Adrenal gland (tissue), 9 donors: ENCODE measurements at regions not wholly inside any gene's neighbourhood (a gene's known extent, or its start where the extent isn't known, plus 50 kb on each side); places are given as distances from the start of the nearest gene placed in this dataset.
"Not testable (repeated sequence)": the region's sequence is repeated elsewhere in the genome, so short reads cannot be mapped to it uniquely, and the experiment has no call there.

Experiments
- DNase-seq, 7 donors: peaks; one replicate each; pipeline ENCODE4 v3.0.0-alpha.2; 2019 to 2020
- H3K27ac ChIP-seq, 5 donors: fragments of 200-600 bp; sonication (generic) in 4 of 5; 1 replicate in 3 of 5; 2 replicates in 2 of 5; pipeline versions ENCODE4 v1.5.1 to v1.8.0; 2016 to 2020; ENCODE audit warnings: mild to moderate bottlenecking in 1 of 5
- H3K27me3 ChIP-seq: fragments of 200-600 bp; 2 replicates; pipeline ENCODE4 v1.8.0; 2021
- H3K36me3 ChIP-seq, 2 donors: fragments of 200-600 bp; replicated peaks in 1 of 2; 1 replicate in 1 of 2; 2 replicates in 1 of 2; pipeline versions ENCODE4 v1.5.1 to v1.8.0; 2018 to 2022
- H3K4me1 ChIP-seq, 2 donors: fragments of 200-600 bp; replicated peaks in 1 of 2; 1 replicate in 1 of 2; 2 replicates in 1 of 2; pipeline versions ENCODE4 v1.5.1 to v1.8.0; 2018 to 2021
- H3K4me3 ChIP-seq, 4 donors: fragments of 200-600 bp; sonication (generic) in 3 of 4; one replicate each; pipeline ENCODE4 v1.5.1; 2016 to 2018
- H3K9me3 ChIP-seq, 3 donors: fragments of 200-600 bp; sonication (generic) in 1 of 3; replicated peaks in 1 of 3; 1 replicate in 2 of 3; 2 replicates in 1 of 3; pipeline versions ENCODE4 v1.5.1 to v1.8.0; 2016 to 2021
- WGBS, 4 donors: extraction: QIAGEN DNeasy Blood & Tissue Kit in 2 of 4; methylation state at CpG; one replicate each; pipeline versions ENCODE4 v1.1.5 to v1.1.7; 2013 to 2017; 5-methylcytosine and 5-hydroxymethylcytosine counted together
- intact Hi-C, 2 donors: fragments of 100-400 bp; cut with DNase I; formaldehyde crosslinking; loops; one replicate each; pipeline versions ENCODE4 v1.14.1 to v1.15.0; 2022 to 2023
- TF ChIP-seq, protein P1 (sequence below), 6 experiments: fragments of 450-650 bp in 4 of 6; fragments of 200-600 bp in 2 of 6; sonication (generic) in 1 of 6; IDR thresholded peaks; 1 replicate in 5 of 6; 2 replicates in 1 of 6; pipeline versions ENCODE4 v1.5.1 to v1.8.0; 2016 to 2021; ENCODE audit warnings: antibody characterized with exemption in 6 of 6, mild to moderate bottlenecking in 2 of 6, moderate library complexity in 1 of 6
- donor health status: healthy with polysubstance abuse.
- donor health status: Bipolar disorder and iron deficiency.
- donor health status: DM: yes; HTN: yes; CAD: no.
- donor health status: DM: no; HTN: no; CAD: no.
- donor health status: DM: no; HTN: no; CAD: no.

DNA sequence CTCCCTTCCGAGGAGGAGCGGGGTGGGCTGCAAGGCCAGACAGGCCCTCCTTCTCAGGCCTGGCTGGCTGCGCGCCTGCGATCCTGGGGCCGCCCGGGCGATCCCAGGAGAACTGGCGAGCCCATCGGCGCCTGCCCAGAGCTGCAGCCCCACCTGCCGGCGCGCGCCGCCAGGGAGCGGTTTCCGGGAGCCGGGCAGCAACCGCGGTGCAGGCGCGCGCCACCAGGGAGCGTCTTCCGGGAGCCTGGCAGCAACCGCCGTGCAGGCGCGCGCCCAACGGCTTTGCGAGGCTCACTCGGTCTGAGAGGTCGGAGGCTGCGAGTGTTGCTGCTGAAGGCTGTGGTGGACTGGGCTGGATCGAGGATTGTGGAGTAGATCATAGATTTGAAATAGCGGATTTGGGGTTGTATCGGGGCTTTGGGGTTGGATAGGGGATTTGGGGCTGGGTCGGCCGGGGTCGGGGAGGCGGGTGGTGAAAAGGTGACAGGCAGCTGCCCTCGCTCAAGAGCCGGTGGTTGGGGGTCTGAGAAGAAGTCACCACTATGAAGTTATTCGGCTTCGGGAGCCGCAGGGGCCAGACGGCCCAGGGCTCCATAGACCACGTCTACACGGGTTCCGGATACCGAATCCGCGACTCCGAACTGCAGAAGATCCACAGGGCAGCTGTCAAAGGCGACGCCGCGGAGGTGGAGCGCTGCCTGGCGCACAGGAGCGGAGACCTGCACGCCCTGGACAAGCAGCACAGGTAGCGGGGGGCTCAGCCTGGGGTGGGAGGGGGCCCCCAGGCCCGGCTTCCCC lies 668.9 kb downstream of the SPATA31A6 start:
- TF ChIP-seq, protein P1, sequence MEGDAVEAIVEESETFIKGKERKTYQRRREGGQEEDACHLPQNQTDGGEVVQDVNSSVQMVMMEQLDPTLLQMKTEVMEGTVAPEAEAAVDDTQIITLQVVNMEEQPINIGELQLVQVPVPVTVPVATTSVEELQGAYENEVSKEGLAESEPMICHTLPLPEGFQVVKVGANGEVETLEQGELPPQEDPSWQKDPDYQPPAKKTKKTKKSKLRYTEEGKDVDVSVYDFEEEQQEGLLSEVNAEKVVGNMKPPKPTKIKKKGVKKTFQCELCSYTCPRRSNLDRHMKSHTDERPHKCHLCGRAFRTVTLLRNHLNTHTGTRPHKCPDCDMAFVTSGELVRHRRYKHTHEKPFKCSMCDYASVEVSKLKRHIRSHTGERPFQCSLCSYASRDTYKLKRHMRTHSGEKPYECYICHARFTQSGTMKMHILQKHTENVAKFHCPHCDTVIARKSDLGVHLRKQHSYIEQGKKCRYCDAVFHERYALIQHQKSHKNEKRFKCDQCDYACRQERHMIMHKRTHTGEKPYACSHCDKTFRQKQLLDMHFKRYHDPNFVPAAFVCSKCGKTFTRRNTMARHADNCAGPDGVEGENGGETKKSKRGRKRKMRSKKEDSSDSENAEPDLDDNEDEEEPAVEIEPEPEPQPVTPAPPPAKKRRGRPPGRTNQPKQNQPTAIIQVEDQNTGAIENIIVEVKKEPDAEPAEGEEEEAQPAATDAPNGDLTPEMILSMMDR (IDR thresholded peaks at IDR 0.05) = peak in 1 of 6 experiments; percentile 46
- intact Hi-C loops, H3K27ac ChIP-seq, H3K9me3 ChIP-seq, H3K36me3 ChIP-seq, H3K4me1 ChIP-seq, H3K4me3 ChIP-seq, H3K27me3 ChIP-seq: not testable (repeated sequence)
- peak in 5 of 7 donors; percentile 10 to 76 (median 54) for DNase-seq
- WGBS, 4 donors = 0 to 6% (median 4%) methylated on average over 3 to 66 of the region's 66 CpGs

DNA sequence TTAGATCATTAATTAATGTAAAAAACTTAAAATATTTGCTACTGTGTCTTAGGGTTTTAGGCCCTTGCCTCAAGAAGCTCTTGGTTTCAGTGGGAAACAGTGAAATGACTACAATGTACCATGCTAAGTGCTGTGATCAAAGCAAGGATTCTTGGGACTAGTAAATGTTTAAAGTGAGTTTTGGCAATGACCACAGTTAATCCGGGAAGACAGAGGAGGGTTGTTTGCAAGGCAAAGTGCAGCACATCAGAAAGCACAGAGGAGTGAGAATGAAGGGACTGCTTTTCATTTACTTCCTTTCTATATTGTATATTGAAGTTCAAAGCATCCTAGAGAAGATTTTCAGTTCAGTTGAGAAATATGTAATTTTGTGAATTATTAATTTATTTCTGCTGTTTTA lies 676.7 kb downstream of the SPATA31A6 start:
- intact Hi-C loops, H3K9me3 ChIP-seq: not testable (repeated sequence)
- WGBS, 4 donors = 55 to 73% (median 58%) methylated on average over 1 of the region's 1 CpG

DNA sequence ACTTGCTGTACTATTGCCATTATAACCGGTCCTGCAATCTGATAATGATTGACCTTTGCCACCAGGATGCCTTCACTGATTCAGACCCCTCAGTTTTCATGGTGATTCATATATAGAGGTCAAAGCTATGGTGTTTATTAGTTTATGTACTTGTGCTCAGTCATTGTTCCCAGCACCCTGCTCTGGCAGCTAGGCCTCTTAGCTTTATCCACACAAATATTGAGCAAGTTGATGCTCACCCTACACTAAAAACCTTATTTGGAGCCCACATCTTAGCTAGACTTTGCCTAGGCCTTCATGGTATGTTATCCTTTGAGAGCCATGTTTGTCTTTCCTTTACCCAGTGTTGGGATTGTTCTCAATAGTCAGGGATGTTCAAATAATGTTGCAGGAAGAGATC lies 679.0 kb downstream of the SPATA31A6 start:
- H3K9me3 ChIP-seq, H3K4me3 ChIP-seq, H3K36me3 ChIP-seq, intact Hi-C loops, H3K27me3 ChIP-seq, H3K4me1 ChIP-seq, DNase-seq, H3K27ac ChIP-seq: not testable (repeated sequence)
- 40 to 73% (median 58%) methylated on average over 1 of the region's 1 CpG for WGBS, 4 donors

More for the DNA sequence above, 676.7 kb downstream of the SPATA31A6 start:
- not testable (repeated sequence) for H3K4me1 ChIP-seq, H3K27ac ChIP-seq, H3K4me3 ChIP-seq, H3K36me3 ChIP-seq, H3K27me3 ChIP-seq, DNase-seq
